H1 (cell line): ENCODE measurements at regions not wholly inside any gene's neighbourhood (a gene's known extent, or its start where the extent isn't known, plus 50 kb on each side); places are given as distances from the start of the nearest gene placed in this dataset.

Experiments used
- CTCF ChIA-PET: fragments of 300-600 bp; sonication (Branson Sonifier 250); formaldehyde crosslinking; loops from one replicate; lab custom pipeline; 2021; ENCODE audit not compliant: partially characterized antibody; lab: Charles Lee
- POLR2A ChIA-PET: fragments of 300-600 bp; sonication (Branson Sonifier 250); formaldehyde crosslinking; loops from one replicate; lab custom pipeline; 2021; ENCODE audit warnings: inconsistent platforms; ENCODE audit not compliant: partially characterized antibody; lab: Charles Lee
- DNase-seq, 2 experiments: peaks; one replicate each; pipeline versions ENCODE4 v3.0.0 to v3.0.0-alpha.2; 2010 to 2022; ENCODE audit warnings: low spot score in 2 of 2, low read depth in 1 of 2, mixed read lengths in 1 of 2
- FAIRE-seq: peaks from 2 replicates; lab custom pipeline; 2011; peaks lifted over from hg19 to GRCh38; lab: Jason Lieb, UNC
- H2AFZ ChIP-seq: 2 replicates; pipeline ENCODE4 v1.8.1; 2012; ENCODE audit warnings: low read length, inconsistent platforms
- H2AK5ac ChIP-seq: 2 replicates; pipeline ENCODE4 v1.6.1; 2013; ENCODE audit warnings: low read depth, low read length
- H2BK120ac ChIP-seq: replicated peaks from 2 replicates; pipeline ENCODE3; 2013; ENCODE audit warnings: low read depth, low read length, inconsistent platforms
- H2BK12ac ChIP-seq: 2 replicates; pipeline ENCODE4 v1.6.1; 2013; ENCODE audit warnings: low read depth, low read length
- H2BK15ac ChIP-seq: 2 replicates; pipeline ENCODE4 v1.6.1; 2013; ENCODE audit warnings: low read length
- H2BK20ac ChIP-seq: 2 replicates; pipeline ENCODE4 v1.6.1; 2013; ENCODE audit warnings: low read length
- H2BK5ac ChIP-seq: 2 replicates; pipeline ENCODE4 v1.6.1; 2013; ENCODE audit warnings: low read depth, low read length
- H3K14ac ChIP-seq: 2 replicates; pipeline ENCODE4 v1.6.1; 2013; ENCODE audit warnings: inconsistent platforms; ENCODE audit not compliant: insufficient read length
- H3K18ac ChIP-seq: 2 replicates; pipeline ENCODE4 v1.6.1; 2013; ENCODE audit warnings: low read length; ENCODE audit errors: extremely low read depth
- H3K23ac ChIP-seq: 2 replicates; pipeline ENCODE4 v1.6.1; 2013; ENCODE audit warnings: inconsistent platforms; ENCODE audit not compliant: insufficient read length
- H3K23me2 ChIP-seq: 2 replicates; pipeline ENCODE4 v1.6.1; 2013; ENCODE audit warnings: low read depth, low read length
- H3K27ac ChIP-seq: 2 replicates; pipeline ENCODE4 v1.6.1; 2011; ENCODE audit warnings: low read depth, low read length, inconsistent platforms
- H3K27me3 ChIP-seq, 4 experiments: replicated peaks in 1 of 4; 1 replicate in 1 of 4; 2 replicates in 3 of 4; pipeline versions ENCODE4 v1.6.1 to v1.8.1; 2011 to 2013; ENCODE audit warnings: low read length in 3 of 4, mild to moderate bottlenecking in 3 of 4, inconsistent platforms in 2 of 4, mixed read lengths in 2 of 4, moderate library complexity in 1 of 4; ENCODE audit not compliant: control insufficient read depth in 3 of 4, insufficient read depth in 3 of 4; ENCODE audit errors: extremely low read depth in 1 of 4
- H3K36me3 ChIP-seq, 4 experiments: 2 replicates each; pipeline versions ENCODE4 v1.6.1 to v1.8.1; 2011 to 2013; ENCODE audit warnings: mild to moderate bottlenecking in 4 of 4, low read length in 3 of 4, moderate library complexity in 2 of 4, control low read depth in 1 of 4, inconsistent platforms in 1 of 4; ENCODE audit not compliant: insufficient read depth in 4 of 4, control insufficient read depth in 2 of 4
- H3K4ac ChIP-seq: replicated peaks from 2 replicates; pipeline ENCODE3; 2013; ENCODE audit warnings: low read length, low read depth, mixed read lengths, inconsistent platforms; ENCODE audit not compliant: insufficient read length
- H3K4me1 ChIP-seq, 4 experiments: replicated peaks in 1 of 4; 1 replicate in 1 of 4; 2 replicates in 3 of 4; pipeline versions ENCODE4 v1.6.1 to v1.8.1; 2011 to 2013; ENCODE audit warnings: low read length in 3 of 4, inconsistent platforms in 2 of 4, mixed read lengths in 1 of 4; ENCODE audit not compliant: insufficient read depth in 4 of 4, control insufficient read depth in 3 of 4
- H3K4me2 ChIP-seq, 2 experiments: 2 replicates each; pipeline versions ENCODE4 v1.6.1 to v1.8.1; 2011 to 2013; ENCODE audit warnings: low read depth in 2 of 2, low read length in 2 of 2, control low read depth in 1 of 2, inconsistent platforms in 1 of 2, mild to moderate bottlenecking in 1 of 2; ENCODE audit not compliant: insufficient read depth in 1 of 2
- H3K4me3 ChIP-seq, 4 experiments: fragments of 200-600, 300-600 bp in 1 of 4; sonication (generic), shearing (Covaris generic), sonication (Bioruptor Twin) in 1 of 4; 2 replicates each; pipeline versions ENCODE4 v1.5.1 to v1.8.1; 2011 to 2016; ENCODE audit warnings: low read length in 4 of 4, low read depth in 3 of 4, control low read depth in 2 of 4, inconsistent platforms in 2 of 4, mild to moderate bottlenecking in 2 of 4, mixed read lengths in 1 of 4, moderate library complexity in 1 of 4; ENCODE audit not compliant: insufficient read depth in 2 of 4; ENCODE audit errors: extremely low read depth in 1 of 4
- H3K56ac ChIP-seq: replicated peaks from 2 replicates; pipeline ENCODE3; 2013; ENCODE audit warnings: low read depth, mild to moderate bottlenecking, mixed read lengths, low read length, inconsistent platforms; ENCODE audit not compliant: insufficient read length
- H3K79me1 ChIP-seq: 2 replicates; pipeline ENCODE4 v1.6.1; 2013; ENCODE audit warnings: low read depth, low read length, control low read depth
- H3K79me2 ChIP-seq, 2 experiments: 2 replicates each; pipeline versions ENCODE4 v1.6.1 to v1.8.1; 2012 to 2013; ENCODE audit warnings: low read length in 2 of 2, mild to moderate bottlenecking in 2 of 2, inconsistent platforms in 1 of 2; ENCODE audit not compliant: insufficient read depth in 2 of 2, control insufficient read depth in 1 of 2
- H3K9ac ChIP-seq, 4 experiments: replicated peaks in 1 of 4; 1 replicate in 1 of 4; 2 replicates in 3 of 4; pipeline versions ENCODE4 v1.6.1 to v1.8.1; 2011 to 2013; ENCODE audit warnings: low read depth in 3 of 4, low read length in 3 of 4, control low read depth in 2 of 4, mild to moderate bottlenecking in 2 of 4, moderate library complexity in 2 of 4, inconsistent platforms in 1 of 4; ENCODE audit errors: extremely low read depth in 1 of 4
- H3K9me3 ChIP-seq, 2 experiments: 2 replicates each; pipeline versions ENCODE4 v1.6.1 to v1.8.1; 2012 to 2013; ENCODE audit warnings: mild to moderate bottlenecking in 2 of 2, moderate library complexity in 2 of 2, control low read depth in 1 of 2, inconsistent platforms in 1 of 2, low read depth in 1 of 2, low read length in 1 of 2, mixed read lengths in 1 of 2; ENCODE audit not compliant: insufficient read depth in 2 of 2
- H4K20me1 ChIP-seq, 2 experiments: replicated peaks in 1 of 2; 2 replicates each; pipeline versions ENCODE3 to v1.8.1; 2011 to 2013; ENCODE audit warnings: inconsistent platforms in 2 of 2, low read length in 2 of 2, mild to moderate bottlenecking in 1 of 2; ENCODE audit not compliant: insufficient read depth in 2 of 2, control insufficient read depth in 1 of 2
- H4K5ac ChIP-seq: 2 replicates; pipeline ENCODE4 v1.6.1; 2013; ENCODE audit warnings: low read length, low read depth, mixed read lengths, inconsistent platforms; ENCODE audit not compliant: insufficient read length
- H4K8ac ChIP-seq: 2 replicates; pipeline ENCODE4 v1.8.0; 2013; ENCODE audit warnings: mild to moderate bottlenecking, moderate library complexity, low read length, inconsistent platforms; ENCODE audit not compliant: insufficient read depth; ENCODE audit errors: extremely low read depth
- H4K91ac ChIP-seq: replicated peaks from 2 replicates; pipeline ENCODE3; 2013; ENCODE audit warnings: low read length, mixed read lengths, inconsistent platforms; ENCODE audit not compliant: insufficient read length
- ATF2 ChIP-seq: IDR thresholded peaks from 2 replicates; pipeline ENCODE4 v1.6.1; 2012; ENCODE audit warnings: low read length, inconsistent platforms
- NANOG ChIP-seq: IDR thresholded peaks from 2 replicates; pipeline ENCODE4 v1.6.1; 2011; ENCODE audit warnings: low read length, low read depth, mild to moderate bottlenecking, inconsistent platforms; ENCODE audit not compliant: insufficient read depth, poor library complexity, severe bottlenecking
- RAD21 ChIP-seq, 2 experiments: IDR thresholded peaks in 1 of 2; conservative IDR thresholded peaks in 1 of 2; 2 replicates each; pipeline ENCODE4 v1.6.1; 2011; ENCODE audit warnings: low read depth in 2 of 2, low read length in 2 of 2, improper control_type of control experiment in 1 of 2, inconsistent platforms in 1 of 2, mild to moderate bottlenecking in 1 of 2, moderate library complexity in 1 of 2
- RXRA ChIP-seq: IDR thresholded peaks from 2 replicates; pipeline ENCODE4 v1.6.1; 2011; ENCODE audit warnings: low read depth, mild to moderate bottlenecking, low read length, moderate library complexity; ENCODE audit not compliant: insufficient read depth
- SP2 ChIP-seq: IDR thresholded peaks from 2 replicates; pipeline ENCODE4 v1.6.1; 2012; ENCODE audit warnings: mild to moderate bottlenecking, low read length, inconsistent platforms
- SUZ12 ChIP-seq: fragments of 200-600 bp; sonication (generic); IDR thresholded peaks from 2 replicates; pipeline ENCODE4 v1.6.1; 2012; ENCODE audit warnings: mild to moderate bottlenecking, inconsistent platforms, low read length, moderate library complexity, mixed read lengths
- TBP ChIP-seq: IDR thresholded peaks from 2 replicates; pipeline ENCODE4 v1.6.1; 2011; ENCODE audit warnings: low read depth, low read length, improper control_type of control experiment
- WGBS, 2 experiments: shearing (Covaris generic) in 1 of 2; methylation state at CpG; one replicate each; pipeline versions ENCODE4 v1.1.6 to v1.1.7; 2013 to 2015; ENCODE audit warnings: low lambda C conversion rate in 2 of 2, mixed read lengths in 2 of 2, inconsistent platforms in 1 of 2, low coverage in 1 of 2, missing lambda C conversion rate in 1 of 2; ENCODE audit not compliant: insufficient replicate concordance in 2 of 2, insufficient coverage in 1 of 2, insufficient read length in 1 of 2; ENCODE audit errors: extremely low coverage in 1 of 2, missing lambda C conversion rate in 1 of 2; 5-methylcytosine and 5-hydroxymethylcytosine counted together

- Histone ChIP-seq H4K8ac (no peak overlapping the region; the same call in 1 of the 2 replicates), H3K79me1 (no peaks in the 10 kb centered on the region), H2BK5ac (no peak overlapping the region), H3K56ac (no peak overlapping the region), H4K91ac (no peak overlapping the region), H4K5ac (no peak overlapping the region), H3K4me3 (no peak overlapping the region), H3K27me3 (no peaks in the 10 kb centered on the region), H2AFZ (peak overlapping the region; percentile 53), H3K18ac (no peak overlapping the region), H2BK120ac (no peak overlapping the region), H3K23me2 (no peaks in the 10 kb centered on the region), H3K4me2 (no peak overlapping the region), H3K14ac (no peak overlapping the region), H2BK15ac (no peak overlapping the region), H2AK5ac (no peak overlapping the region), H3K9ac (no peak overlapping the region), H3K4ac (no peak overlapping the region), H2BK12ac (no peak overlapping the region), H4K20me1 (no peaks in the 10 kb centered on the region), H3K79me2 (no peaks in the 10 kb centered on the region), H3K9me3 (no peaks in the 10 kb centered on the region), H3K4me1 (peaks cover 0 to 3% (median 2%) of the 10 kb centered on the region in 4 experiments; a peak in 3 of 7 replicates), H3K36me3 (no peaks in the 10 kb centered on the region), H2BK20ac (no peak overlapping the region), H3K23ac (no peak overlapping the region), H3K27ac (no peak overlapping the region)
- WGBS, 2 experiments: 88% methylated on average over 8 of the region's 8 CpGs; no CpG with 5 or more reads in 1 of the 2 experiments
- CTCF ChIA-PET: interaction anchor here (0.6 to 4.2 kb wide), 11 partner anchors 8 to 1440 kb away, joined by 3 to 18 read pairs (median 5); no protein-coding TSS in a partner anchor
- no peak for FAIRE-seq
- no peak for DNase-seq
- TF ChIP-seq RAD21 (IDR thresholded peaks at IDR 0.05 in 1 of 2, conservative IDR thresholded peaks at IDR 0.05 in 1 of 2; ENCODE audit: low read depth in 2 of 2, low read length in 2 of 2) (no peak), TBP (no peak), SUZ12 (no peak), ATF2 (no peak), RXRA (no peak), NANOG (no peak), SP2 (no peak)
- POLR2A ChIA-PET: no interaction called here
These were observed 67.7 kb downstream of the PDCL3 start for GRCh38 chr2:100630473-100630977.
